ENCODE measurements at regions not wholly inside any gene's neighbourhood (a gene's known extent, or its start where the extent isn't known, plus 50 kb on each side); places are given as distances from the start of the nearest gene placed in this dataset.

DNA sequence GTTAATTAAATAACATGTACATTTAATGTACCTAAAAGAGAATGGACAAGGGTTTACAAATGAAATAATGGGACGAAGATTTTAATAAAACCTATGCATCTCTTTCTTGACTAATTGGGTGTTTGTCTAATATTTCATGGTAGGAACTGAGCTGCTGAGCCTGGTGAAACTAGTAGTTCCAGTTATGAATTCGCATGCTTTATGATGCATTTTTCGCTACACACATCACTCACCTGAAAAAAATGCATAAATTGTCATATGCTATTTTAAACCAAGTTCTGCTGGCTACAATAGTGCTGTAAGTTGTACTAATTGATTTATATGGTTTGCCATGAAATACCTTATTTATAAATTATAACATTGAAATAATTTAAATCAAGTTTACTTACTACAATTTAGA lies 806.8 kb upstream of the SLITRK5 start:
- intact Hi-C loops (cut with DNase I): no loop called here
- Histone ChIP-seq H3K27me3 (replicated peaks; ENCODE audit: insufficient read depth) (no peaks in the 10 kb centered on the region), H3K4me3 (no peak overlapping the region), H3K4me1 (replicated peaks) (no peaks in the 10 kb centered on the region), H3K27ac (no peak overlapping the region), H3K36me3 (no peaks in the 10 kb centered on the region), H3K9me3 (no peaks in the 10 kb centered on the region)
- 84% methylated on average over 3 of the region's 3 CpGs for WGBS
- DNase-seq (ENCODE audit: low spot score): no peak
- TF ChIP-seq, protein P1, sequence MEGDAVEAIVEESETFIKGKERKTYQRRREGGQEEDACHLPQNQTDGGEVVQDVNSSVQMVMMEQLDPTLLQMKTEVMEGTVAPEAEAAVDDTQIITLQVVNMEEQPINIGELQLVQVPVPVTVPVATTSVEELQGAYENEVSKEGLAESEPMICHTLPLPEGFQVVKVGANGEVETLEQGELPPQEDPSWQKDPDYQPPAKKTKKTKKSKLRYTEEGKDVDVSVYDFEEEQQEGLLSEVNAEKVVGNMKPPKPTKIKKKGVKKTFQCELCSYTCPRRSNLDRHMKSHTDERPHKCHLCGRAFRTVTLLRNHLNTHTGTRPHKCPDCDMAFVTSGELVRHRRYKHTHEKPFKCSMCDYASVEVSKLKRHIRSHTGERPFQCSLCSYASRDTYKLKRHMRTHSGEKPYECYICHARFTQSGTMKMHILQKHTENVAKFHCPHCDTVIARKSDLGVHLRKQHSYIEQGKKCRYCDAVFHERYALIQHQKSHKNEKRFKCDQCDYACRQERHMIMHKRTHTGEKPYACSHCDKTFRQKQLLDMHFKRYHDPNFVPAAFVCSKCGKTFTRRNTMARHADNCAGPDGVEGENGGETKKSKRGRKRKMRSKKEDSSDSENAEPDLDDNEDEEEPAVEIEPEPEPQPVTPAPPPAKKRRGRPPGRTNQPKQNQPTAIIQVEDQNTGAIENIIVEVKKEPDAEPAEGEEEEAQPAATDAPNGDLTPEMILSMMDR (IDR thresholded peaks at IDR 0.05): no peak
- no peak for TF ChIP-seq POLR2A (IDR thresholded peaks at IDR 0.05)
- TF ChIP-seq POLR2AphosphoS5 (IDR thresholded peaks at IDR 0.05): no peak

DNA sequence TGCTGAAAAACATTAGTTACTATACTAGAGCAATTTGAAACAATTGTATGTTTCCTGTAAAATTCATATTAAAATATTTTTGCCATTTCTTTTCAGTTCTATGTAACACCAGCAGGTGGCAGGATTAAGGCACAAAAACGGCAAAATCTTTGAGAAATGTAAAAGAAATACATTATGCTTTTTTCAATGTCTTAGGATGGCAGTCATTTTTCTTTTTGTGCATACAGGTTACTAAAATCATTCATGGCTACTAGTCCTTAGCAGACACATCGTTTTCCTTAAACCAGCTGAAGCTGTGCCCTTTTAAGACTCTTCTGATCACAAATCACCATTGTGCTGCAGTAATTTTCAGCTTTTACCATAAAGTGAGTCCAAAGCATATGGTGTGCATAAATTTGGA lies 800.7 kb upstream of the SLITRK5 start:
- 0% methylated on average over 2 of the region's 2 CpGs for WGBS
- TF ChIP-seq, protein P1 (IDR thresholded peaks at IDR 0.05): peak; percentile 17 to 52 (median 40)
- no peak for TF ChIP-seq POLR2A (IDR thresholded peaks at IDR 0.05)
- Histone ChIP-seq H3K4me3 (no peak overlapping the region), H3K27ac (no peak overlapping the region), H3K9me3 (no peaks in the 10 kb centered on the region), H3K4me1 (replicated peaks) (no peaks in the 10 kb centered on the region), H3K27me3 (replicated peaks; ENCODE audit: insufficient read depth) (no peaks in the 10 kb centered on the region), H3K36me3 (no peaks in the 10 kb centered on the region)
- DNase-seq (ENCODE audit: low spot score): no peak
- intact Hi-C loops (cut with DNase I): no loop called here

DNA sequence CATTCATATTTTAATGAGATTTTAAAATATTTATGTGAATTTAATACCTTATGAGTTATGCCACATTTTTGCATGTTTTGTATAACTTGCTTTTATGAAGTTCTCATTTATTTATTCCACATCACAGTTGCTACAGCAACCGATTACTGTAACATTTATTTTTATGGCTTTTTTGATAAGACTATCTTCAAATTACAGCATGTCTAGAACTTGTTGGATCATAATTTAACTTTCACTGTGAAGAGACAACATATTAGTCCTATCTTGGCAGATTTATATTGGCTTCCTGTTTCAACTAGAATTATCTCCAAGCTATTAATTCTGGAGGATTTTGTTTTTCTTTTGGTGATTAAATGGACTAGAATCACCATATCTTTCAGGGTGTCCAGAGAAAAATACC lies 793.7 kb upstream of the SLITRK5 start:
- TF ChIP-seq POLR2AphosphoS5 (IDR thresholded peaks at IDR 0.05): no peak
- TF ChIP-seq, protein P1 (IDR thresholded peaks at IDR 0.05): no peak
- no peak for TF ChIP-seq POLR2A (IDR thresholded peaks at IDR 0.05)
- Histone ChIP-seq H3K36me3 (no peaks in the 10 kb centered on the region), H3K9me3 (no peaks in the 10 kb centered on the region), H3K27ac (no peak overlapping the region), H3K4me3 (no peak overlapping the region), H3K27me3 (replicated peaks; ENCODE audit: insufficient read depth) (no peaks in the 10 kb centered on the region), H3K4me1 (replicated peaks) (no peaks in the 10 kb centered on the region)
- DNase-seq (ENCODE audit: low spot score): no peak
- intact Hi-C loops (cut with DNase I): no loop called here
- 20% methylated on average over 1 of the region's 1 CpG for WGBS

DNA sequence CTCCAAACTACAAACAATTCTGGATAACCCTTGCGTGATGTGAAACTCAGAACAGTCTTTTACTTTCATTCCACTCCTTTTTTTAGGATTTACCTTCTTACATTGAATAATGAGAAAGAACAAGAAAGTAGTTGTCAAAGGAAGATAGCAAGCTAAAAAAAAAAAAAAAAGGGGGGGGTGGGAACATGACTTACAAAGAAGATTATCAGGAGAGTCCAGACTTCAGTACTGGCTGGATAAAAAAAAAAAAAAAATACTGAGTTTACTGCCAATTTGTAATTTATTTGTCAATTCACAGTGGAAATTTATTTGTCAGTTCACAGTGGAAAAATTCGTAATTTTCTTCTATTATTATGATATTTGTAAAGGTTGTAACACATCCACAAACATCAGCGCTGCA lies 792.4 kb upstream of the SLITRK5 start:
- TF ChIP-seq, protein P1 (IDR thresholded peaks at IDR 0.05): no peak
- TF ChIP-seq POLR2AphosphoS5 (IDR thresholded peaks at IDR 0.05) (no peak), POLR2A (IDR thresholded peaks at IDR 0.05) (no peak)
- intact Hi-C loops (cut with DNase I): no loop called here
- 89% methylated on average over 3 of the region's 3 CpGs for WGBS

DNA sequence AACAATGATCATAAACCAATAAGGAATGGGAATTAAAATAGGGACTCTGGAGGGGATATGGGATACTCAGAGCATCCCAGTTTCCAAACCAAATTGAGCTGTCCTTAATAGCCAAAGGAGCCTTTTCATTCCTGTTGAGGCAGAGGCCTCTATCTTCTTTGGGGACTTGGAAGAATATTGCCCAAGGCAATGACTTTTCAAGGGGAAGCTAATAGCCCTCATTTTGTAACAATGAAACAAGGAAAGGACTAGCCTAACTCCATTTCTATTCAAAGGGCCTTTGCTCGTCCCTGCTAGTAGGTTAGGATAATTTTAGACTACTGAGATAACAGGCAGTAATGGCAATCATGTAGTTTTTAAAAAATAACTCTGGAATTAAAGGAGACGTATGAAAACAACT lies 789.8 kb upstream of the SLITRK5 start:
- Histone ChIP-seq H3K27ac (no peak overlapping the region), H3K4me3 (no peak overlapping the region), H3K4me1 (replicated peaks) (no peaks in the 10 kb centered on the region), H3K27me3 (replicated peaks; ENCODE audit: insufficient read depth) (no peaks in the 10 kb centered on the region), H3K36me3 (no peaks in the 10 kb centered on the region), H3K9me3 (no peaks in the 10 kb centered on the region)
- intact Hi-C loops (cut with DNase I): no loop called here
- WGBS: 81% methylated on average over 2 of the region's 2 CpGs
- DNase-seq (ENCODE audit: low spot score): no peak
- no peak for TF ChIP-seq POLR2AphosphoS5 (IDR thresholded peaks at IDR 0.05)
- TF ChIP-seq, protein P1 (IDR thresholded peaks at IDR 0.05): no peak
- no peak for TF ChIP-seq POLR2A (IDR thresholded peaks at IDR 0.05)

More for the DNA sequence above, 792.4 kb upstream of the SLITRK5 start:
- Histone ChIP-seq H3K27ac (no peak overlapping the region), H3K4me1 (replicated peaks) (no peaks in the 10 kb centered on the region), H3K27me3 (replicated peaks; ENCODE audit: insufficient read depth) (no peaks in the 10 kb centered on the region), H3K36me3 (no peaks in the 10 kb centered on the region), H3K4me3 (no peak overlapping the region), H3K9me3 (no peaks in the 10 kb centered on the region)
- no peak for DNase-seq (ENCODE audit: low spot score)
